Activated naive CD4-positive, alpha-beta T cell treated with anti-CD3 and anti-CD28 coated beads for 36 hours (primary cell): ENCODE measurements at regions not wholly inside any gene's neighbourhood (a gene's known extent, or its start where the extent isn't known, plus 50 kb on each side); places are given as distances from the start of the nearest gene placed in this dataset.

ENCODE experiments used
- CTCF ChIA-PET: fragments of 350-600 bp; sonication (Branson Sonifier 250); formaldehyde crosslinking; loops from one replicate; lab custom pipeline; 2021; ENCODE audit warnings: antibody characterized with exemption; lab: Charles Lee
- DNase-seq: peaks from one replicate; pipeline ENCODE4 v3.0.0-alpha.2; 2020
- H3K27ac Mint-ChIP-seq: one replicate; pipeline ENCODE4 v1.8.0; 2021; ENCODE audit warnings: mild to moderate bottlenecking, mixed read lengths
- H3K27me3 Mint-ChIP-seq: one replicate; pipeline ENCODE4 v1.8.0; 2021; ENCODE audit warnings: low read depth, mixed read lengths
- H3K36me3 Mint-ChIP-seq: one replicate; pipeline ENCODE4 v1.8.0; 2021; ENCODE audit warnings: low read depth, mixed read lengths
- H3K4me1 Mint-ChIP-seq: one replicate; pipeline ENCODE4 v1.8.0; 2021; ENCODE audit warnings: low read depth, mixed read lengths
- H3K4me3 Mint-ChIP-seq: one replicate; pipeline ENCODE4 v1.8.0; 2021; ENCODE audit warnings: mild to moderate bottlenecking, moderate library complexity, mixed read lengths
- H3K9me3 Mint-ChIP-seq: one replicate; pipeline ENCODE4 v1.8.0; 2021; ENCODE audit warnings: mixed read lengths
- intact Hi-C: fragments of 100-400 bp; cut with micrococcal nuclease; formaldehyde crosslinking; loops from one replicate; pipeline ENCODE4 v1.15.1; 2023

- peaks cover 6% of the 10 kb centered on the region for H3K9me3 Mint-ChIP-seq
- no peak overlapping the region for H3K27ac Mint-ChIP-seq
- DNase-seq = no peak
- no peak overlapping the region for H3K4me3 Mint-ChIP-seq
- H3K4me1 Mint-ChIP-seq = no peaks in the 10 kb centered on the region
- CTCF ChIA-PET = no interaction called here
- intact Hi-C loops = no loop called here
- H3K27me3 Mint-ChIP-seq = no peaks in the 10 kb centered on the region
- no peaks in the 10 kb centered on the region for H3K36me3 Mint-ChIP-seq
Measured at GRCh38 chr4:160887668-160888067, 1276.1 kb downstream of the FSTL5 start.

- Mint-ChIP-seq H3K4me3 (no peak overlapping the region), H3K4me1 (no peaks in the 10 kb centered on the region), H3K36me3 (no peaks in the 10 kb centered on the region), H3K9me3 (peaks cover 1% of the 10 kb centered on the region), H3K27me3 (no peaks in the 10 kb centered on the region), H3K27ac (no peak overlapping the region)
- intact Hi-C loops = no loop called here
- no peak for DNase-seq
- CTCF ChIA-PET = no interaction called here
Measured at GRCh38 chr4:160894128-160894527, 1269.7 kb downstream of the FSTL5 start.

- Mint-ChIP-seq H3K27ac (no peak overlapping the region), H3K4me1 (no peaks in the 10 kb centered on the region), H3K9me3 (peaks cover 1% of the 10 kb centered on the region), H3K4me3 (no peak overlapping the region), H3K27me3 (no peaks in the 10 kb centered on the region), H3K36me3 (no peaks in the 10 kb centered on the region)
- DNase-seq = no peak
- CTCF ChIA-PET = no interaction called here
- intact Hi-C loops = no loop called here
Measured at GRCh38 chr4:160894809-160895208, 1269.0 kb downstream of the FSTL5 start.

DNA sequence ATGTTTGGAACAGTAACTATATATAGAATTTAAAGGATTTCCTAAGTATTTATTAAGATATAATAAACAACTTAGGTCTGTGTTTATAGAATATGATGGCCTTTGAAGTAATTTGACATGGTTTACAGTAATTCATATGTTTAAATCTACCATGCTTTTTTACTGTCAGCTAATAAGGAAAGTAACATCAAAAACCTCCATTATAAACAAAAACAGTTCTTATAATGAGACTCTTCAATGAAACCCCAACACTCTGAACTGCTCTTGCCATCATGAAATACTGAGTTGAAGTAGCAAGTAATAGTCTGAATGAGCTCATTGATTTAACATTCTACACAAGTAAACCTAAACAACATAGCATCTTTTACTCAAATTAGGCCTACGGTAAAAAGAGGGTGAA, 1236.5 kb downstream of the FSTL5 start:
- no peak for DNase-seq
- Mint-ChIP-seq H3K27me3 (no peaks in the 10 kb centered on the region), H3K9me3 (peaks cover 4% of the 10 kb centered on the region), H3K36me3 (no peaks in the 10 kb centered on the region), H3K4me3 (no peak overlapping the region), H3K27ac (no peak overlapping the region), H3K4me1 (no peaks in the 10 kb centered on the region)
- CTCF ChIA-PET = no interaction called here
- intact Hi-C loops = no loop called here

DNA sequence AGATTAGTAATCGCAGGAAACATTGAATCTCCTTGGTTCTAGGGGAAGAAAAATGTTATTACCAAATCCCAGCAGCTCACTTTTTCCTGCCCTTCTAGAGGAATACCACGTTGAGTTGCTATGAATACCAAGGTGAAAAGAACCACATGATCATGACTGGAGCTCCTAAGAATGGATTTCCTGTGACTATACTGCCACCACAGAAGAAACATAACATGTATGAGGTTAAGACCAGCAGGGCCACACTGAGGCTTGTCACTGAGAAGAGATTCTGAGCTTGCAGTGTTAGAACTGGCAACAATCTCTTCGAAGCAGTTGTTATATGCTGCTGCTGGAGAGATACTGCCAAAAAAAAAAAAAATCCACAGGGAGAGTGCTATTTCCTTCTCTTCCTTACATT, 1235.3 kb downstream of the FSTL5 start:
- intact Hi-C loops = no loop called here
- Mint-ChIP-seq H3K4me1 (no peaks in the 10 kb centered on the region), H3K4me3 (no peak overlapping the region), H3K27me3 (no peaks in the 10 kb centered on the region), H3K27ac (no peak overlapping the region), H3K9me3 (peaks cover 4% of the 10 kb centered on the region), H3K36me3 (no peaks in the 10 kb centered on the region)
- DNase-seq = no peak
- CTCF ChIA-PET = no interaction called here

- Mint-ChIP-seq H3K27me3 (no peaks in the 10 kb centered on the region), H3K4me1 (no peaks in the 10 kb centered on the region)
Measured at GRCh38 chr4:160947653-160948052, 1216.1 kb downstream of the FSTL5 start.

DNA sequence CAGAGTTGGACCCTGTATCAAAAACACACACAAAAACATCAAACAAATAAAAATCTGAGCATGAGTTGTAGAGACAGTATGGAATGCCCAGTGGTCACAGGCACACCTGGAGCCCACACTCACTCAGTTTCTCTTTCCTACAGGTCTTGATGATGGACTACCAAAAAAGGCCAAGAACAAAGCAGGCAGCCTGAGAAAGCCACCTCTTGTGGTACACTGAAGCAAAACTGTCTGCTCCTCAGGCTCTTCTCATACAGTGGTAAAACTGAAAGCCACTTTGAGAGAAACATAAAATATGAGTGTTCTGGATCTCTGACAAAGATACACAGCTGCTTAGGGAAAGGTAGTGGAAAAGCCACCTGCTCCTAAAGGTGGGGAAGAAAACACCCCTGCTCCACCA, 1206.9 kb downstream of the FSTL5 start:
- DNase-seq = no peak
- intact Hi-C loops = loop anchor here (1.0 kb wide), 1 partner anchor 8 kb away; no protein-coding TSS in a partner anchor
- H3K4me1 Mint-ChIP-seq = no peaks in the 10 kb centered on the region
- H3K9me3 Mint-ChIP-seq = no peaks in the 10 kb centered on the region
- no peaks in the 10 kb centered on the region for H3K27me3 Mint-ChIP-seq
- no peak overlapping the region for H3K4me3 Mint-ChIP-seq
- H3K36me3 Mint-ChIP-seq = no peaks in the 10 kb centered on the region
- no peak overlapping the region for H3K27ac Mint-ChIP-seq
- CTCF ChIA-PET = no interaction called here

More at GRCh38 chr4:160947653-160948052, 1216.1 kb downstream of the FSTL5 start:
- Mint-ChIP-seq H3K9me3 (peaks cover 5% of the 10 kb centered on the region), H3K27ac (no peak overlapping the region), H3K36me3 (no peaks in the 10 kb centered on the region), H3K4me3 (no peak overlapping the region)
- DNase-seq = no peak
- CTCF ChIA-PET = no interaction called here
- intact Hi-C loops = no loop called here

DNA sequence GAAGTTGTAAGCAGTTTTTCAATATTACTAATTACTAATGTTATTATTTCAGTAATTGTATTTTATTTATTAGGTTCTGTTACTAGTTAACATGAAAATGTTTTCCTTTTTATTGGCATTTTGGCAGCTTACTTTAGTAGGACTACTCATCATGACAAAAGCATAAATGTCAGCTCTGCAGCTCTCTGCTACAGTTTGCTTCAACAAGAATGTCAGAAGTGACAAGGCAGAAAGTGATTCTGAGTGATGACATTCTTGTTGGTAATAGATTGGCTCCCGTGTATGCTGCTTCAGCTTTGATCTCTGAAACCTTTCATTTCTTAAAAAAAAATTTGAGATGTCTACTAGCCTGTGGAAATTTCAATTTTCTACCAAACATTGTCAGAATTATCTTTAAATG, 1193.9 kb downstream of the FSTL5 start:
- intact Hi-C loops = no loop called here
- no peaks in the 10 kb centered on the region for H3K36me3 Mint-ChIP-seq
- no peaks in the 10 kb centered on the region for H3K27me3 Mint-ChIP-seq
- CTCF ChIA-PET = no interaction called here
- no peak overlapping the region for H3K27ac Mint-ChIP-seq
- no peaks in the 10 kb centered on the region for H3K4me1 Mint-ChIP-seq
- no peak overlapping the region for H3K4me3 Mint-ChIP-seq
- H3K9me3 Mint-ChIP-seq = peaks cover 4% of the 10 kb centered on the region
- DNase-seq = no peak

- Mint-ChIP-seq H3K4me3 (no peak overlapping the region), H3K27ac (no peak overlapping the region), H3K4me1 (no peaks in the 10 kb centered on the region), H3K36me3 (no peaks in the 10 kb centered on the region), H3K27me3 (no peaks in the 10 kb centered on the region), H3K9me3 (peaks cover 10% of the 10 kb centered on the region)
- DNase-seq = no peak
- CTCF ChIA-PET = no interaction called here
- intact Hi-C loops = no loop called here
Measured at GRCh38 chr4:160980091-160980490, 1183.7 kb downstream of the FSTL5 start.

- H3K27ac Mint-ChIP-seq = no peak overlapping the region
- DNase-seq = no peak
- intact Hi-C loops = no loop called here
- no peaks in the 10 kb centered on the region for H3K36me3 Mint-ChIP-seq
- H3K4me3 Mint-ChIP-seq = no peak overlapping the region
- H3K9me3 Mint-ChIP-seq = peaks cover 10% of the 10 kb centered on the region
- no peaks in the 10 kb centered on the region for H3K4me1 Mint-ChIP-seq
- CTCF ChIA-PET = no interaction called here
- H3K27me3 Mint-ChIP-seq = no peaks in the 10 kb centered on the region
Measured at GRCh38 chr4:160981083-160981482, 1182.7 kb downstream of the FSTL5 start.

DNA sequence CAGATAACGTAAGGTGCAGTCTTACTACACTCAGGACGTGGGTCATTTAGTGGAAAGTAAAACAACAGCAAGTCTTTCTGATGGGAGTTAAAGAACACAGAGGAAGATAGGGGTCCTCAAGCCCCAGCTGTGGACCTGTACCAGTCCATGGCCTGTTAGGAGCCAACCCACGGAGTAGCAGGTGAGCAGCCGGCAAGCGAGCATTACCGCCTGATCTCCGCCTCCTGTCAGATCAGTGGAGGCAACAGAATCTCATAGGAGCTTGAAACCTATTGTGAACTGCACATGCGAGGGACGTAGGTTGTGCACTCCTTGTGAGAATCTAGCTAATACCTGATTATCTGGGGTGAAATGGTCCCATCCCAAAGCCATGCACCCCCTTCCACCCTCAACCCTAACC, 1180.8 kb downstream of the FSTL5 start:
- Mint-ChIP-seq H3K4me1 (no peaks in the 10 kb centered on the region), H3K36me3 (no peaks in the 10 kb centered on the region), H3K9me3 (peaks cover 7% of the 10 kb centered on the region), H3K27me3 (no peaks in the 10 kb centered on the region), H3K4me3 (no peak overlapping the region), H3K27ac (no peak overlapping the region)
- intact Hi-C loops = no loop called here
- DNase-seq = no peak
- CTCF ChIA-PET = no interaction called here

DNA sequence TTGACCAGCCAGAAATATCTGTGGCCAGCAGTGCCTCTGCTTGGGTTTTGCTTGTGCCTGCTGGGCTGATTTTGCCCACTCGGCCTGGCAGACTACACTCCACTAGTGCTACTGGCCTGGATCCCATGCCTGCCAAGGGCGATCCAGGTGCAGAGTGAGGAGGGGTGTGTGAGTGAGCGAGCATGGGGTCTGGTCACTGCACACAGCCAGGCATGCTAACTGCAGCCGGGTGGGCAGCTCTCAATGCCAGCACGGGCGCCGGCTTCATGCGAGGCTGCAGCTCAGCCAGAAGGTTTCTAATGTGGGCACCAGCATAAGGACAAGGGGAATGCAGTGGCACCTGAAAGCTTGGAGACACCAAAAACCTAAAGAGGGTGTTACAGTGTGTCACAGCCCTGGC, 1161.4 kb downstream of the FSTL5 start:
- no peaks in the 10 kb centered on the region for H3K36me3 Mint-ChIP-seq
- H3K27ac Mint-ChIP-seq = no peak overlapping the region
- intact Hi-C loops = no loop called here
- CTCF ChIA-PET = no interaction called here
- no peak for DNase-seq
- H3K27me3 Mint-ChIP-seq = no peaks in the 10 kb centered on the region
- no peak overlapping the region for H3K4me3 Mint-ChIP-seq
- H3K9me3 Mint-ChIP-seq = no peaks in the 10 kb centered on the region
- H3K4me1 Mint-ChIP-seq = no peaks in the 10 kb centered on the region

DNA sequence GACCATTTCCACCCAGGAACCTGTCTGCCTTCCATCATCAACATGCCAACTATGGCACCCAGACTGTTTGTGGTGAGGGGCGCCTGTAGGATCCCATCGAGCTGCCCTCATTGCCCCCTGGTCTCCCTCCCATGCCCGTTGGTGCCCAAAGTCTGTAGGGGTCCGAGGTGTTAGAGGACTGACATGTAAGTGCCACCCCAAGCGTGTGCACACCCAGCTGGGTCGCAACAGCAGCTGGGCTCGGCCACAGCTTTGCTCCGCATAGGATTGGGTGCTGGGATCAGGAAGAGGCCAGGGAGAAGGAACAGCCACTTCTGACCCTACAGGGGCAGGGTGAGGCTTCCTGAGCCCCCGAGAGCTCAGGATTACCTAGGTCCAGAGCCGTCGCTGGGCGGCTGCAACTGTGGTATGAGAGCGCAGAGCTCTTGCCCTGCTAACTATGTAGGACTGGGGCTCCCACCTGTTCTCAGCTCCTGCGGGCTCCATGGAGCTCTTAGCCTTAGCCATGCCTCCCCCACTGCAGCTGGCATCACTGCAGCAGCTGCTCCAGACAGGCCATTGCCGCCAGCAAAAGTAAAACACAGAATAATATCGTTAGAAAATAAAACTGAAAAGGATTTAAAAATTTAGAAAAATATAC, 1160.3 kb downstream of the FSTL5 start:
- no peak for DNase-seq
- no peaks in the 10 kb centered on the region for H3K27me3 Mint-ChIP-seq
- H3K9me3 Mint-ChIP-seq = peaks cover 2% of the 10 kb centered on the region
- H3K4me3 Mint-ChIP-seq = no peak overlapping the region
- intact Hi-C loops = no loop called here
- CTCF ChIA-PET = no interaction called here
- H3K36me3 Mint-ChIP-seq = no peaks in the 10 kb centered on the region
- H3K27ac Mint-ChIP-seq = no peak overlapping the region
- H3K4me1 Mint-ChIP-seq = no peaks in the 10 kb centered on the region
